ENCODE measurements at regions not wholly inside any gene's neighbourhood (a gene's known extent, or its start where the extent isn't known, plus 50 kb on each side); places are given as distances from the start of the nearest gene placed in this dataset.

- intact Hi-C loops (cut with micrococcal nuclease): no loop called here
- Histone ChIP-seq H3K4me2 (ENCODE audit: low read length) (no peak overlapping the region), H3K9ac (ENCODE audit: low read length) (no peak overlapping the region), H3K9me3 (ENCODE audit: control insufficient read depth in 1 of 2, insufficient read depth in 1 of 2, low read depth in 1 of 2, low read length in 2 of 2) (no peaks in the 10 kb centered on the region), H3K79me2 (ENCODE audit: insufficient read depth, low read length) (no peaks in the 10 kb centered on the region), H2AFZ (ENCODE audit: low read depth, low read length, poor library complexity, severe bottlenecking) (no peak overlapping the region), H3K27ac (ENCODE audit: low read depth, low read length) (no peak overlapping the region), H3K4me1 (ENCODE audit: control insufficient read depth in 1 of 2, insufficient read depth in 2 of 2, low read length in 2 of 2) (no peaks in the 10 kb centered on the region), H3K4me3 (replicated peaks in 1 of 2; ENCODE audit: low read depth in 1 of 2, low read length in 2 of 2) (no peak overlapping the region), H4K20me1 (ENCODE audit: insufficient read depth) (no peaks in the 10 kb centered on the region), H3K9me2 (ENCODE audit: insufficient read depth) (no peaks in the 10 kb centered on the region), H3K27me3 (ENCODE audit: insufficient read depth, low read length) (no peaks in the 10 kb centered on the region), H3K36me3 (ENCODE audit: control insufficient read depth in 1 of 2, insufficient read depth in 2 of 2, low read length in 2 of 2) (no peaks in the 10 kb centered on the region)
- ChIA-PET CTCF (no interaction called here), RAD21 (ENCODE audit: low non-redundant PET in 1 of 2, low total read pairs in 2 of 2, uncharacterized antibody in 2 of 2, unreplicated experiment in 2 of 2) (no interaction called here), POLR2A (no interaction called here)
- TF ChIP-seq TCF7L2 (IDR thresholded peaks at IDR 0.05; ENCODE audit: borderline replicate concordance, extremely low read depth, insufficient read depth, insufficient read length) (peak; percentile 40), EZH2 (IDR thresholded peaks at IDR 0.05) (no peak)
- BruUV-seq (replicated peaks): no TSS peak
- DNase-seq (ENCODE audit: low read depth, low spot score) (no peak), ATAC-seq (no peak)
Observed at GRCh38 chrX:67346667-67347066, 197.2 kb upstream of the AR start.

GRCh38 chrX:67347145-67347544, 196.7 kb upstream of the AR start:
- Histone ChIP-seq H3K4me3 (replicated peaks in 1 of 2; ENCODE audit: low read depth in 1 of 2, low read length in 2 of 2) (no peak overlapping the region), H3K27me3 (ENCODE audit: insufficient read depth, low read length) (no peaks in the 10 kb centered on the region), H3K79me2 (ENCODE audit: insufficient read depth, low read length) (no peaks in the 10 kb centered on the region), H3K4me2 (ENCODE audit: low read length) (no peak overlapping the region), H3K4me1 (ENCODE audit: control insufficient read depth in 1 of 2, insufficient read depth in 2 of 2, low read length in 2 of 2) (no peaks in the 10 kb centered on the region), H3K9ac (ENCODE audit: low read length) (no peak overlapping the region), H3K27ac (ENCODE audit: low read depth, low read length) (no peak overlapping the region), H3K9me3 (ENCODE audit: control insufficient read depth in 1 of 2, insufficient read depth in 1 of 2, low read depth in 1 of 2, low read length in 2 of 2) (no peaks in the 10 kb centered on the region), H3K36me3 (ENCODE audit: control insufficient read depth in 1 of 2, insufficient read depth in 2 of 2, low read length in 2 of 2) (no peaks in the 10 kb centered on the region), H3K9me2 (ENCODE audit: insufficient read depth) (no peaks in the 10 kb centered on the region), H4K20me1 (ENCODE audit: insufficient read depth) (no peaks in the 10 kb centered on the region), H2AFZ (ENCODE audit: low read depth, low read length, poor library complexity, severe bottlenecking) (no peak overlapping the region)
- ChIA-PET RAD21 (ENCODE audit: low non-redundant PET in 1 of 2, low total read pairs in 2 of 2, uncharacterized antibody in 2 of 2, unreplicated experiment in 2 of 2) (no interaction called here), POLR2A (no interaction called here), CTCF (no interaction called here)
- intact Hi-C loops (cut with micrococcal nuclease): no loop called here
- no peak for ATAC-seq
- DNase-seq (ENCODE audit: low read depth, low spot score): no peak
- no TSS peak for BruUV-seq (replicated peaks)
- TF ChIP-seq CTCF (IDR thresholded peaks at IDR 0.05 in 2 of 3, conservative IDR thresholded peaks at IDR 0.05 in 1 of 3; ENCODE audit: borderline replicate concordance in 1 of 3, insufficient read depth in 1 of 3, low read depth in 2 of 3, low read length in 2 of 3): no peak
- TF ChIP-seq EZH2phosphoT487 (IDR thresholded peaks at IDR 0.05; ENCODE audit: borderline replicate concordance): no peak
- no peak for TF ChIP-seq CBX3 (IDR thresholded peaks at IDR 0.05; ENCODE audit: low read depth)
- TF ChIP-seq POLR2A (IDR thresholded peaks at IDR 0.05; ENCODE audit: borderline replicate concordance, extremely low read depth, insufficient read depth, insufficient read length): no peak
- TF ChIP-seq RAD21 (IDR thresholded peaks at IDR 0.05; ENCODE audit: low read depth): no peak
- TF ChIP-seq ZBTB33 (IDR thresholded peaks at IDR 0.05; ENCODE audit: extremely low read depth, insufficient replicate concordance, low read length): no peak
- TF ChIP-seq, protein P1, sequence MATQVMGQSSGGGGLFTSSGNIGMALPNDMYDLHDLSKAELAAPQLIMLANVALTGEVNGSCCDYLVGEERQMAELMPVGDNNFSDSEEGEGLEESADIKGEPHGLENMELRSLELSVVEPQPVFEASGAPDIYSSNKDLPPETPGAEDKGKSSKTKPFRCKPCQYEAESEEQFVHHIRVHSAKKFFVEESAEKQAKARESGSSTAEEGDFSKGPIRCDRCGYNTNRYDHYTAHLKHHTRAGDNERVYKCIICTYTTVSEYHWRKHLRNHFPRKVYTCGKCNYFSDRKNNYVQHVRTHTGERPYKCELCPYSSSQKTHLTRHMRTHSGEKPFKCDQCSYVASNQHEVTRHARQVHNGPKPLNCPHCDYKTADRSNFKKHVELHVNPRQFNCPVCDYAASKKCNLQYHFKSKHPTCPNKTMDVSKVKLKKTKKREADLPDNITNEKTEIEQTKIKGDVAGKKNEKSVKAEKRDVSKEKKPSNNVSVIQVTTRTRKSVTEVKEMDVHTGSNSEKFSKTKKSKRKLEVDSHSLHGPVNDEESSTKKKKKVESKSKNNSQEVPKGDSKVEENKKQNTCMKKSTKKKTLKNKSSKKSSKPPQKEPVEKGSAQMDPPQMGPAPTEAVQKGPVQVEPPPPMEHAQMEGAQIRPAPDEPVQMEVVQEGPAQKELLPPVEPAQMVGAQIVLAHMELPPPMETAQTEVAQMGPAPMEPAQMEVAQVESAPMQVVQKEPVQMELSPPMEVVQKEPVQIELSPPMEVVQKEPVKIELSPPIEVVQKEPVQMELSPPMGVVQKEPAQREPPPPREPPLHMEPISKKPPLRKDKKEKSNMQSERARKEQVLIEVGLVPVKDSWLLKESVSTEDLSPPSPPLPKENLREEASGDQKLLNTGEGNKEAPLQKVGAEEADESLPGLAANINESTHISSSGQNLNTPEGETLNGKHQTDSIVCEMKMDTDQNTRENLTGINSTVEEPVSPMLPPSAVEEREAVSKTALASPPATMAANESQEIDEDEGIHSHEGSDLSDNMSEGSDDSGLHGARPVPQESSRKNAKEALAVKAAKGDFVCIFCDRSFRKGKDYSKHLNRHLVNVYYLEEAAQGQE (IDR thresholded peaks at IDR 0.05; ENCODE audit: low read depth): no peak
- no peak for TF ChIP-seq EGR1 (IDR thresholded peaks at IDR 0.05; ENCODE audit: low read depth)

Data from HCT116 (cell line).